ENCODE measurements at regions not wholly inside any gene's neighbourhood (a gene's known extent, or its start where the extent isn't known, plus 50 kb on each side); places are given as distances from the start of the nearest gene placed in this dataset.

GRCh38 chrX:95029571-95029970 is 1355.6 kb downstream of the FAM133A start:
- intact Hi-C loops (cut with DNase I; ENCODE audit: low total_unique reads) = no loop called here

GRCh38 chrX:95040104-95040503 is 1366.1 kb downstream of the FAM133A start:
- intact Hi-C loops (cut with DNase I; ENCODE audit: low total_unique reads) = no loop called here
- Histone ChIP-seq H3K4me3 (no peak overlapping the region), H3K4me1 (no peaks in the 10 kb centered on the region), H3K27me3 (replicated peaks in 1 of 7) (no peaks in the 10 kb centered on the region), H3K36me3 (no peaks in the 10 kb centered on the region), H3K27ac (no peak overlapping the region), H3K9me3 (peaks cover 0 to 4% (median 0%) of the 10 kb centered on the region in 8 donors)
- WGBS, 5 donors = 19 to 42% (median 35%) methylated on average over 1 of the region's 1 CpG
- DNase-seq = no peak
- no peak for TF ChIP-seq CTCF (IDR thresholded peaks at IDR 0.05 in 8 of 11, conservative IDR thresholded peaks at IDR 0.05 in 3 of 11)
- no peak for TF ChIP-seq POLR2A (IDR thresholded peaks at IDR 0.05)
- no peak for TF ChIP-seq POLR2AphosphoS5 (IDR thresholded peaks at IDR 0.05)

More at GRCh38 chrX:95029571-95029970, 1355.6 kb downstream of the FAM133A start:
- 40 to 58% (median 51%) methylated on average over 3 of the region's 3 CpGs for WGBS, 5 donors
- Histone ChIP-seq H3K9me3 (no peaks in the 10 kb centered on the region), H3K36me3 (no peaks in the 10 kb centered on the region), H3K27me3 (replicated peaks in 1 of 7) (no peaks in the 10 kb centered on the region), H3K4me1 (no peaks in the 10 kb centered on the region), H3K27ac (no peak overlapping the region), H3K4me3 (no peak overlapping the region)
- DNase-seq = no peak
- no peak for TF ChIP-seq CTCF (IDR thresholded peaks at IDR 0.05 in 8 of 11, conservative IDR thresholded peaks at IDR 0.05 in 3 of 11)
- no peak for TF ChIP-seq POLR2A (IDR thresholded peaks at IDR 0.05)
- TF ChIP-seq POLR2AphosphoS5 (IDR thresholded peaks at IDR 0.05) = no peak

- WGBS, 5 donors = 64 to 78% (median 71%) methylated on average over 4 of the region's 4 CpGs
- intact Hi-C loops (cut with DNase I; ENCODE audit: low total_unique reads) = no loop called here
- H3K4me3 ChIP-seq = no peak overlapping the region
These were observed 1370.3 kb downstream of the FAM133A start for GRCh38 chrX:95044331-95044730.

GRCh38 chrX:95055991-95056390 is 1382.0 kb downstream of the FAM133A start:
- Histone ChIP-seq H3K27ac (no peak overlapping the region), H3K27me3 (replicated peaks in 1 of 7) (no peaks in the 10 kb centered on the region), H3K4me3 (no peak overlapping the region), H3K36me3 (no peaks in the 10 kb centered on the region), H3K9me3 (no peaks in the 10 kb centered on the region), H3K4me1 (no peaks in the 10 kb centered on the region)
- TF ChIP-seq POLR2AphosphoS5 (IDR thresholded peaks at IDR 0.05) (no peak), CTCF (IDR thresholded peaks at IDR 0.05 in 8 of 11, conservative IDR thresholded peaks at IDR 0.05 in 3 of 11) (no peak), POLR2A (IDR thresholded peaks at IDR 0.05) (no peak)
- no peak for DNase-seq
- intact Hi-C loops (cut with DNase I; ENCODE audit: low total_unique reads) = no loop called here
- 62 to 89% (median 85%) methylated on average over 1 to 2 of the region's 2 CpGs for WGBS, 5 donors

More at GRCh38 chrX:95044331-95044730, 1370.3 kb downstream of the FAM133A start:
- Histone ChIP-seq H3K4me1 (no peaks in the 10 kb centered on the region), H3K27ac (no peak overlapping the region), H3K36me3 (no peaks in the 10 kb centered on the region), H3K27me3 (replicated peaks in 1 of 7) (no peaks in the 10 kb centered on the region), H3K9me3 (no peaks in the 10 kb centered on the region)
- no peak for DNase-seq
- TF ChIP-seq POLR2AphosphoS5 (IDR thresholded peaks at IDR 0.05) = no peak
- no peak for TF ChIP-seq POLR2A (IDR thresholded peaks at IDR 0.05)
- no peak for TF ChIP-seq CTCF (IDR thresholded peaks at IDR 0.05 in 8 of 11, conservative IDR thresholded peaks at IDR 0.05 in 3 of 11)
